Activated CD4-positive, CD25-positive, alpha-beta regulatory T cell treated with anti-CD3 and anti-CD28 coated beads, Interleukin-2, amount 50 U/mL, for 24 hours (primary cell): ENCODE measurements at regions not wholly inside any gene's neighbourhood (a gene's known extent, or its start where the extent isn't known, plus 50 kb on each side); places are given as distances from the start of the nearest gene placed in this dataset.
A peak's percentile ranks its signal among the peaks of the same experiment; 100 is the strongest.
"Not testable (repeated sequence)": the region's sequence is repeated elsewhere in the genome, so short reads cannot be mapped to it uniquely, and the experiment has no call there.

ENCODE experiments used
- ATAC-seq, 2 donors: fragments of 150-1000 bp; cut with Tn5 transposase; one replicate each; pipeline ENCODE4 v1.10.0; 2021; ENCODE audit warnings: mild to moderate bottlenecking in 1 of 2, moderate library complexity in 1 of 2

GRCh38 chr13:44652962-44653660 is 77.0 kb upstream of the TSC22D1 start:
- ATAC-seq: no peak

GRCh38 chr13:44652168-44652567 is 76.0 kb upstream of the TSC22D1 start:
- ATAC-seq: no peak

GRCh38 chr13:44651724-44652123 is 75.6 kb upstream of the TSC22D1 start:
- ATAC-seq: no peak

GRCh38 chr13:44651209-44651608 is 75.1 kb upstream of the TSC22D1 start:
- no peak for ATAC-seq

GRCh38 chr13:44649834-44650233 is 73.7 kb upstream of the TSC22D1 start:
- no peak for ATAC-seq

- ATAC-seq: peak in 1 of 2 donors; percentile 38
Measured at GRCh38 chr13:44649104-44649428, 72.9 kb upstream of the TSC22D1 start.

- ATAC-seq: peak in 1 of 2 donors; percentile 66
Measured at GRCh38 chr13:44648392-44649103, 72.4 kb upstream of the TSC22D1 start.

- ATAC-seq: not testable (repeated sequence)
Measured at GRCh38 chr13:44647560-44647959, 71.4 kb upstream of the TSC22D1 start.

- ATAC-seq: no peak
Measured at GRCh38 chr13:44646044-44646443, 69.9 kb upstream of the TSC22D1 start.

- no peak for ATAC-seq
Measured at GRCh38 chr13:44643256-44643655, 67.1 kb upstream of the TSC22D1 start.

- no peak for ATAC-seq
Measured at GRCh38 chr13:44637581-44637980, 61.5 kb upstream of the TSC22D1 start.

- no peak for ATAC-seq
Measured at GRCh38 chr13:44629465-44630183, 53.5 kb upstream of the TSC22D1 start.

GRCh38 chr13:44628826-44629225 is 52.7 kb upstream of the TSC22D1 start:
- not testable (repeated sequence) for ATAC-seq

GRCh38 chr13:44627441-44627840 is 51.3 kb upstream of the TSC22D1 start:
- no peak for ATAC-seq

GRCh38 chr13:44626176-44626575 is 50.0 kb upstream of the TSC22D1 start:
- ATAC-seq: no peak
